Activated CD4-positive, alpha-beta T cell treated with anti-CD3 and anti-CD28 coated beads for 48 hours (primary cell): ENCODE measurements at regions not wholly inside any gene's neighbourhood (a gene's known extent, or its start where the extent isn't known, plus 50 kb on each side); places are given as distances from the start of the nearest gene placed in this dataset.

Experiments used
- DNase-seq: peaks from one replicate; pipeline ENCODE4 v3.0.0-alpha.2; 2020

DNA sequence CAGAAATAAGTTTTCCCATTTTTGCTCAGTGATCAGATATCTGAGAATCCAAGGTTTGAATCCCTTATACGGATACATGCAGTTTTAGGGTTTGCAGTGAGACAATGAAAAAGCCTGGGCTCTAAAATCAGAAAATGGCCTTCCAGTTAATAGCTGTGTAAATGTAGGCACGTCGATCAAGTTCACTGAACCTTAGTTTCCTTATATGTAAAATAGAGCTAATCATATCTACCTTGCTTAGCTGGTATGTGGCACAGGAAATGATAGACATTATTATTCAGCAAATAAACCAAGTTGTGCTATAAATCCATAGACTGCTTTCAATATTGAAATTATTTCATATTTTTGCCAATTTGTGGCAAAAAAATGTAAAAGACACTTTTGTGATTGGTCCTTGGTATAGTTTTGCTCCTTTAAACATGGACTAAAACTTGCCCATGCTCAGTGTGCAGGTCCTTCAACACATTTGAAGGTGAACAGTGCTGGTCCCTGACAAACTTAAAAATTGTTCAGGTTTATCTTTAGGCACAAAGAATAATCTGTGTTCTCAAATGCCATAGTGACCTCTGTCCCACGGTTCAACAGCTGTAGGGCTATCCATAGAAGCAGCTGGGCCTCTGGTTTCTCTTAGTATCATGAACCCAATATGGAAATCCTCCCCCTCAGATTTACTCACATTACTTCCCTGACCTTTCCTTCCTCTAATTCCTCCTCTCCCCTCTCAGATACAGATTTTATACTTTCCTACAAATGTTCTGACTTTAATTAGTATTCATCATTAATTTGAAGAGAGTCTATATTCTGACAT is 51.0 kb downstream of the CCDC54 start:
- DNase-seq: no peak

DNA sequence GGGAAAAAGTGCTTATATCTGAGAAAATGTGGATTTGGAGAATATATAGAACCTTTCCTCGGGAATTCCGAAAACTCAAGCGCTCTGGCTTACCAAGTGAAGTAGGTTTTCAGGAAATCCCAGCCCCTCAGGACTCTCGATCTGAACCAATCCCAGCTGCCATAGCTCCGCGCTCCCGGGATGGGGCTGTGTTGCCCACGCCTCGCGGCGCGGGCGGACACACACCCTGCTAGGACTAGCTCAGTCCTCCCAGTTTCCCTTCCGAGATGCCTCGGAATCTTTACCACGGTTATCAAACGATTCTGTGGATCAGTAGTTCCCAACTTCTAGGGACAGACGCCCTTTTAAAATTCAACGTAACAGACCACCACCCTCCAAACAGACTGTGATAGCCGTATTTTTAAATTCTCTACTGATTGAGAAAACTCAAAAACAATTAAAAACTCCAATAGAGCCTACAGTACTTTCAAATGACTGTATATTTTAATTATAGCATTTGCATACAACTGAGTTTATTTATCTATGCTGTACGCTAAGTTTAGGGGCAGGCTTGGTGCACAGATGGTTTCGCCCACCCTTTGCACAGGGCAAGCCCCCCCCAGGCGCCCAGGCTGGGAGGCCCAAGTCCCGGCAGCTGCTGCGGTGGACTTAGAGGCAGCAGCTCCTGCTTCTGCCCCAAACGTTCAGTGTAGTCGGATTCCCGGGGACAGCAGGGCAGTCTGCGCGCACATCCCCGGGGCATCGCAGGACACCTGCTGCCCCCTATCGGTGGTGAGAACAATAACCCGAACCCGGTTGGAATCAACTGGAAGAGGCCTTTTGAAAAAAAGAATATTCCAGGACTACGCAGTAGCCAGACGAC is 52.3 kb downstream of the CCDC54 start:
- peak; percentile 71 for DNase-seq

DNA sequence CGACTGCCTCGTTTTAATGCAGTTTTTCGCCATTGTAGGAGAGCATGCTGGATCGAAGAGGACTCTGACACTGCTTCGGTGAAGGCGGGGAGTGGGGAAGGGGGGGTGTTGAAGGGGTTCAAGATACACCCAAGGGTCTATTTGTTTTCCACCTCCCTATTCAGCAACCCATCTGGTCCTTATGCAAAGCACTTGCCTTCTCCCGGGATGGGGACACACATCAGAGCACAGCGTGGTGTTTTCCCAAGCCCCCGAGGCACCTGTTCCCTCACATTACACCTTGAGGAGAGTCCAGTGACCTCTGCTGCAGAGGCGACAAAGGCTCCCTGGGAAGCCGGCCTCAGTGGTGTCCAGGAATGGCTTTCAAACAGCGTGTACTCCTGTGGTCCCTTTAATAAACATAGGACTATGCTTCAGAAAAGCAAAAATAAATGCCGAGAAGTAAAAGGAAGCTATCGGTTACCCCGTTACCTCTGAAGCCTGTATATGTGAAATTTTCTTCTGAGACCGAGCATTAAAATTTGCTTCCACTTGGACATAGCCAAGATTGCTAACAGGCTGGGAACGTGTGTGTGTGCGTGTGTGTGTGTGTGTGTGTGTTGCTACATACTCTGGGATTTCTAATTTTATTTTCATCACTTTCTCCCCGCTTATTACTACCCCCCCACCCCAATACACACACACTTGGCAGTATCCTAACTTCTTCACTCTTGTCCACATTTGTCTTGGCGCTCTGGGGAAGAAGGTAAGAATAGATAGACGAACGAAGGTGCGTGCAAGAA is 53.2 kb downstream of the CCDC54 start:
- no peak for DNase-seq

DNA sequence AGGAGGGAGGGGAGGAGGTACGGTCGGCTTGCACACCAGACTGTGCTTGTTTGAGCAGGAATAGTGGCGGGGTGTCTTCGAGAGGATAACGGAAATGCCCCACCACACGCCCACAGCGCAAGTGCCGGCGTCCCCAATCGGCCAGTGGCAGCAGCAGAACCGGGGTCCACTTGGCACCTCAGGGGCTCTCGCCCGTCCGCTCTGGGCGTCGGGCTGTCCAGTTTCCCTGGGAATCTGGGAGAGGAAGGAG is 53.7 kb downstream of the CCDC54 start:
- DNase-seq: peak; percentile 44

DNA sequence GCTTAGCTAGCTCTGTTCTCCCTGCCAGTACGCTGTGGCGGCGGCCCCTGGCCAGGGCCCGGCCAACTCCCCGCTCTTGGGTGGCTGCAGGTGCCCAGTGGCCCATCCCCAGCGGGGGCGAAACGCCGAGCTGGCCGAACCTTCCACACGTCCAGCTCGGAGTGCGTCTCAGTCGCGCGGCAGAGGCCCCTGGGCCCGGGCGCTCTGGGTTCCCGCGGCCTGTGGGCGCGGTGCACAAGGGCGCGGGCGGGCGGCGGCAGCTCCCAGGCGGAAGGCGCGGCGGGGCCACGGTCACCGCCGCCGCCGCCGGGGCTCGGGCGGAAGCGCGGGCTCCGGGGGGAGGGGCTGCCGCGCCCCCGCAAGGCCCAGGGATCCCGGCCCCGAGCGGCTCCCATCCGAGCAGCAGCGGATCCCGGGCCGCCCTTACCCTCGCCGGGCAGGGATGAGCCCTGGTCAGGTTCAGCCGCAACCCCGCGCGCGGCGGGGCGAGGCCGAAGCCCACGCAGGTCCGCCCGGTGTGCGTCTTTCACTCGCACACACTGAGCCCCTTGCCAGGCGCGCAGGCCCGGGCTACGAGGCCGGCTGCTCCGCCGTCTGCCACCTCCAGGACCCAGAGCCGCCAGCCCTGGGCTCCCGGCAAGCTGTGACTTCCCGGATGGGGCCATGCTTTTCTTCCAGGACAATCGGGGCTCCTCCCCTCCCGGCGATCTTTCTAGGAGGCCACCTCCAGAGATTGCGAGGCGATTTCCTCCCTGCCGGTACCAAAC is 54.2 kb downstream of the CCDC54 start:
- DNase-seq: peak; percentile 66

DNA sequence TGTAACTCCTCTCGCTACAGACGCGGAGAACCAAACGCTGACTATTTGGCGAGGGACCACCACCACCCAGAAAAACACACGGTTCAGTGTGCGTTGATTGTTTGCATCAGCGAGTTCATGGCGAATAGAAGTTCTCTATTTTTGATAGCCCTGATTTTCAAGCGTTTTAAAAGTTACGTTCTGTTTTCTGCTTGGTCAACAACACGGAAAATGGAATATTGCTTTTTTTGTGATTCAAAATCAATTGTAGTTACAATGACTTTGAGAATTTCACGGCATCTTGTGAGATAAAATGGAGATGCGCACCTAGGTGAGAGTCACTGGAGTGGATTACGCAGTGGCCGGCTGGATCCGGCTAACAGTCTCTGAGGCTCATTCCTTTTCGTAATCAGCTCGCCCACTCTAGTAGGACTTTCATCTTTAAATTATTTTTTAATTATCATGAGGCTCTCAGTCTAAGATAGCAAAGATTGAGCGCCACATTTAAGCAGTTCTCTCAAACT is 54.8 kb downstream of the CCDC54 start:
- no peak for DNase-seq

DNA sequence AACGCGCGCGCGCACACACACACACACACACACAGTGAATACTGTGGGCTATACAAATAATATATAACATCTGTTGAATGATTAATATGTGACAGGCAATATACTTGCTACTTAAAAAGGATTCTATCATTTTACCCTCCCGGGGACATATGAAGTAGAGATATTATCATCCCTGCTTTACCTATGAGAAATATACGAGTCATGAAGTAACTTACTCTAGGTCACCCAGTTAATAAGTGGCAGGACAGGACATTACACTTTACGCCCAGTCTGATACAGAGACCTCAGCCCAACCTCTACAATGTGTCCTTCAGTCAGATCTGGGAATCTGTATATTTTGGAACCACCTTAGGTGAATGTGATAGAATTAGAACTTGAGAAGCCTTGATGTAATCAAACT is 55.4 kb downstream of the CCDC54 start:
- DNase-seq: no peak

DNA sequence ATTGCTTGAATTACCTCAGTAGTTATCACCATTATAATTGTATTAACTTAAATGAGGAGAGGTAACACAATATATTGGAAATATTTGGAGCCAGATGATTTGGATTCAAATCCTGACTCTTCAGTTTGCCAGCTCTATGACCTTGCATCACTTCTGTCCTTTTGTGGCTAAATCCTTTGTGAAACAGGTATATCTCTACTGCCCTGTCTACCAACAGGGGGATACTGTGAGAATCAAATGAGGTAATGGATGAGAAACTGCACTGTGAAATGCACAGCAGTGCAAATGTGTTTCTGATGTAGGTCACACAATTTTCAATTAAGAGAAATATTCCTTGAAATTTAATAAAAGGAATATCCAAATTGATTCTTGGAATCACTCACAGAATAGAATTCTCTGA is 58.8 kb downstream of the CCDC54 start:
- no peak for DNase-seq

DNA sequence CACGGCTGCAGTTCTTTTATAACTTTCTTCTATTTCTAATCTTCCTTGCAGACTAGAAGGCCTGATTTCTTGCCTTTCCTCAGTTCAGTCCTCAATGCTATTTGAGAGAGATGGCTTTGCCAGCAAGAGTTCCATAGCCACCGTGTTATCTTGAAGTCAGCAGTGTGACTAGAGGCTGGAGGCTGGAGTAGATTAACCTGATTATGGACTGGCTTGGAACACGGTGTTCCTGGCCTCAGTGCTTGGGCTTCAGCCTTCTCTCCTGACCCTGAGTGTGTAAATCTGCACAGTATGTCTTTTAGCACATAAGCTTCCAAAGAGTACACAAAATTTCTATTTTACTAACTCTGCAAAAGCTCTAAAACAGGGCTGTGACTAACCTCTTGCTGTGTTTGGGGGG is 61.4 kb downstream of the CCDC54 start:
- no peak for DNase-seq

DNA sequence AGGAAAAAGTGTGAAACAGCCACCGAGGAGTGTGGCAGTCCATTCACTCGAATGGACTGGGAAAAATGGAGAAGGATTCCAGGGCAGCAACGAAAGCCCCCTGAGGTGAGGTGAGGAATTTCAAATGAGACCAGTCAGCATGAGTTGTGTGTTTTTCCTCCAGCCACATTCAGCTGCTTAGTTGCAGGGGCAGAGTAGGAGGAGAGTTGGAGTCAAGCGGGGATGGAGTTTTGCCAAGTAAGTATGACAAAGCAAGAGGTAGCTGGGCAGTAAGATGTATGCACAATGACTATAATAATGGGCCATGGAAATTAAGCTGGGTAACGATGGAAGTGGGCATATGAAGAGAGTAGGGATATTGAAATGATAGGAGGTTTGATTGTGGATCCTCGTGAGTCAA is 64.4 kb downstream of the CCDC54 start:
- no peak for DNase-seq

DNA sequence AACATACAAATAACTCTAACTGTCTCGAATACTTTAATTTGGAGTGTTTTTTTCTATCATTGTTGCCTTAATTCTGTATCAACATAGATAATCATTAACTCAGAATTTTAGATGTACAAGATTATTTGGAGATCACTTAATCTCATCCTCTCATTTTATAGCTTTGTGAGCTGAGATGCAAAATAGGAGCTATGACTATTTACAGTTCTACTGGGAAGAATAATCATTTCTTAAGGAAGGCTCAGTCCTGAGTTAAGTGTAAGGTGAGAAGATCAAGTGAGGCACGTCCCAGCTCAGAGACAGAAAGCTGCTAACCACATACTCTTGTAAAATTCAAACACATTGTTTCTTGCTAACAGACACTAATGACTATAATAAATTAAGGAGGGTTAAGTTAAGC is 66.2 kb downstream of the CCDC54 start:
- no peak for DNase-seq

DNA sequence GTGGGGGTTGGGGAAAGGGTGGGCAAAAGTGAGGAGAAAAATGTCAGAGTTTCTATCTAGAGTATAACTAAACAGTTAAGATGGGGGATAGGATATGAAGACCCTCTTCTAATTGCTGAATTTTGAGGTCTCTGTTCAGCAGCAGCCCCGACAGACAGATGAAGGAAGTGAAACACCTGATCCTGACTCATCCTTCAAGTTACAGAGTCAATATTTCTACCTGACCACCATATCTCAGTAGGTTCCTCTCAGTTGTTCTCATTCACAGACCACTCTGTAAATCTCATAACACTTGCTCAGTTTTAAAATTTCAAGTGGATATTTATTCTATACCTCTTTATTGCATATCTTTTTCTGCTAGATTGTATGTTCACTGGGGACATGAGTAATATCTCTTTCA is 69.5 kb downstream of the CCDC54 start:
- no peak for DNase-seq

DNA sequence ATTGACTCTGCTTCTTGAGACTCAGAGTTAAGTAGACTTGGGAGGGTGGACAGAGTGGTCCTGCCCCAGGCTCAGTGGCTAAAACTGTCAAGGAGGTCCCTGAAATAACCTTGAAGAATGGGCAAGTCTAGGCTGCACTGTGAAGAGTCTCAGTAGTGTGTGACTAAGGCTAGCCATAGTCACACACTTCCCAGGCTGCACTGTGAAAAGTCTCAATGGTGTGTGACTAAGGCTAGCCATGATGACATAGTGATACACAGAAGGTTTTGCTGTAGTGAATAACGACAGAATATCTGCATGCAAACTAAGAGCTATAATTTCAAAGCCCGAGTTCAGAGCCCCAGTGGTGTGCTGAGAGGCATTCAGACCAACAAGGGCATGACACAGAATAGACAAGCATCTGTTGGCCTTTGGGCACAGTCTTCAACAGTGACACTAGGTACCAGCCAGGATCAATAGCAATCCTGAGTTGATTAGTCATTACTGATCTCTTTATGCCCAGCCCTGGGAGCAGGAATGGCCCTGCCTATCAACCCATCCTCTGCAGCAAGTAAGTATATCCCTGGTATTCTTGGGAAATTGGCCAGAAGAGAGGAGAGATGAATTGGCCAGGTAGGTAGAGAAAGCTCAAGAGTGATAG is 72.4 kb upstream of the BBX start:
- peak; percentile 28 for DNase-seq

DNA sequence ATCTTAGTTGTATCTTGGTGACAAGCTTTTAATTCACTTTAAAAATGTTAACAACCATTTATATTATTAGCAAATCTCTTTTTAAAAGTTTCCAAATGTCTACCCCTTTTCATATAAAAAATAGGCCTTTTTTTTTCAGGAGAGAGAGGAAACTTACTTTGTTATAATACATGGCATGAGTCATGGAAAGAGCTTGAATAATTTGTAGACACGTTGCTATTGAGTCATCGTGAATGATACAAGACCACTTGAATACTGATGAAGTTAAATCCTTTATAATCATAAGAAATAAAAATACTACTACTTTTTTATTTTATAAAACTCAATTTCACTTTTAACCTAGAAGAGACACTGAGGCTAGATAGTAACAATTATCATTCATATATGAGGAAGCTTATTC is 70.3 kb upstream of the BBX start:
- DNase-seq: no peak

DNA sequence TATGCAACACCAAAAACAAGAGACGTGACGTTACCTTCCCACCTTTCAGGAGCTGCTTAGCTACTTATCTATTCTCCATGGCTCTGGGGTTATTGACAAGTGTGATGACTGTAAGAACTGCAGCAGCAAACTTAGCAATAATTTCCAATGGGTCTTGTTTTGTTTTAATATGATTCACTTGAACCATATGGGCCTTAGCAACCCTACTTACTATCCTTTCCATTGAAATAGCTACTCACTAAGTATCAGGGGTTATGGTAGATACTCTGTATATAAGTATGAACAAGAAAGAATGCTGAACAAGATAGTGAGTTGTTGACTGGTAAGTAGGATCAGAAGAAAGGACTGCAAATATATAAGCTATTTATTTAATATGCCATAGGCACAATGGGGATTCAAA is 69.3 kb upstream of the BBX start:
- no peak for DNase-seq

DNA sequence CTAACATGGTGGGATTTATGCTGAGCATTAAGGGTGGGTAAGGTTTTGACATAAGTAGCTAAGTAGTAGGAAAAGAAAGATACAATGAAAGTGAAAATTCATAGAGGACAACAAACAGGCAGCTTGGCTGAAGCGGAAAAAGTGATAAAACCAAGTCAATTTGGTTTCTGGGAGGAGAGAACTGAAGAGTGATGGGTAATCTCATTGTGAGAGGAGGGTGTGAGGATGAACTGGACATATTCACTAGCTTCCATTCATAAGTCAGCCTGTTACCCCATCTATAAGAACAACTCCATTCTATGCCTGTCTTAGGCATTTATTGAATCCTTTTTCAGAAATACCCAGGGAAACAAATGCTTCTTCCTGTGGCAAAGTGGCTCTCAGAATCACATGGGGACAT is 67.1 kb upstream of the BBX start:
- no peak for DNase-seq

DNA sequence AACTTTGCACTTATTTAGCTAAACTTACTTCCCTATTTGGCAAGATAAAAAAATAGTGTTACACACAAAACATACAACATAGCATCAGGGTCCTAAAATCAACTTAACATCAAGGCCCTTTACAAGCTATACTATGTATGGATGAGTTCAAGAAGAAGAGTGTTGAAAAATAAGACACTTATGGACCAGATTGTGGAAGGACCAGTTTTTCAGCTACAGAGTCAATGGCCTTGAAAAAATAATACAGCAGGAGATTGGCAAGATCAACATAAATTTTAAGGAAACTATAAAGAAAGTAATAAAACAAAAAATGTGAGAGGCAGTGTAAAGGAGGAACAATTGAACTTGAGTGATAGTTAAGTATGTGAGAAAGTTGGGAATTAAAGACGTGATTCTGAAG is 66.3 kb upstream of the BBX start:
- DNase-seq: no peak

DNA sequence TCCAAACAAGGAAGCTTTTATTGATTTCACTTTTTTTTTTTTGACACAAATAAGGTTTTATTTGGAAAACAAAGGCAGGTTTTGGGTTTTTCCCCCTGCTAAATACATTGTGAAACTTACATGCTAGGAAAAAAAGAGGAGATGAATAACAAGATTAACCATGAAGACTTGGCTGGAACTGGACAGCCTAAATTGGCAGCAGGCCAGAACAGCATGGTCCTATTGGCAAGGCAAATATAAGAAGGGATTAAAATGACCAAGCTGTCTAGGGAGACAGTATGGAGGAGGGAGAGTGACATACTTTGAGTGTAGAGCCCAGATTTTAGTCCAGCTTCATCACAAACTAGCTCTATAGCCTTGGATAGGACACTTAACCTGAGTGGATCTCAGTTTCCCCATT is 63.9 kb upstream of the BBX start:
- DNase-seq: no peak

DNA sequence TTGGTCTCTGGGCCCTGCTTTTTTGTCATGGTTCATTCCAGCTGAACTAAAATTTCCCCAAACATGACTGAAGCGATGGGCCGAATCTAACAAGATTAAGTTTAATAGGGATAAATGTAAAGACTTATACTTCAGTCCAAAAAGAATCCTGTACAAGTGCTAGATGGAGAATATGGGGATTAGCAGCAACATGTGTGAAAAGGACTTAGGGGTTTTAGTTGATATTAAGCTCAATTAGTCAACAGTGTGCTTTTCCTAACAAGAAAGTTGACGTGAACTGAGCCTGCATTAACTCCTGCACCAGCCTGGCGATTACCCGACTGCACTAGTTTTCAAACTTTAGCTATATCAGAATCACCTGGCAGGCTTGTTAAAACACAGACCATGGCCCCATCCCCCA is 61.0 kb upstream of the BBX start:
- no peak for DNase-seq

DNA sequence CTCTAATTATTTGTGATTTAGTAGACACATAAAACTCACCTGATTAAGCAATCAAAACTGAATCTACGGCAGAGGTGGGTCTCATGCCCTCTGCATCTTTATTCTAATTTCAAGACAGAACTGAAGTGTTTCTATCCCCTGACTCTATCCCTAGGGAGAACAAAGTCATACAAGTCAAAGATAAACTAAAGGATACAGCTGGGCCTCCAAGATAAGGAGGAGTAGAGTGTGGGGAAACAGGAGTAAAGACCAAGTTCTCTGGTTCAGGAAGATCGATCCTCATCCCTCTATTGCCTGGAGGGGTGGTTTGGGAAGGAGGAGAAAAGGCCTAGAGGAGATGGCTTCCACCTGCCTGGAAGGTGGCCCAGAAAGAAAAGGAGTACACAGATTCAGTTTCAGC is 58.7 kb upstream of the BBX start:
- no peak for DNase-seq

DNA sequence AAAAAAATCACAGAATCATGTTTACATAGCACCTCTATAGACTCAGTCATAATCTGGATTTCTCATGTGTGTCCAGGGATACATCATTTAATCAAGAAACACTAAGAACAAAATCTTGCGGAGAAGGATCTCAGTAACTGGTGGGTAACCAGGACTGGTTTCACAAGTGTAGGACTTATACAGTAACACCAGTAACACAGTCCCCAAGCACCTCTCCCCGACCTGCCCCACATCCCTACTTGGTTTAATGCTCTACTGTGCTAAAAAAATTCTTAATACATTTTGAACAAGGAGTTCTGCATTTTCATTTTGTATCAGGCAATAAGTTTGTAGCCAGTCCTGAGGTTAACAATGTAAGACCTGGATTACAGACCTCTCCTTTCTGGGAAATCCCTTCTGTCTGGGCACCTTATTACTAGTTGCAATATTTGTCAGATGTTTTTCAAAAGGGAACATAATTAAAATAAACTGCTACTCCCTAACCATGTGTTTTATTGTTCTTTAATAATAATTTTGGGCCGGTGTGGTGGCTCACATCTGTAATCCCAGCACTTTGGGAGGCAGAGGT is 57.6 kb upstream of the BBX start:
- no peak for DNase-seq

DNA sequence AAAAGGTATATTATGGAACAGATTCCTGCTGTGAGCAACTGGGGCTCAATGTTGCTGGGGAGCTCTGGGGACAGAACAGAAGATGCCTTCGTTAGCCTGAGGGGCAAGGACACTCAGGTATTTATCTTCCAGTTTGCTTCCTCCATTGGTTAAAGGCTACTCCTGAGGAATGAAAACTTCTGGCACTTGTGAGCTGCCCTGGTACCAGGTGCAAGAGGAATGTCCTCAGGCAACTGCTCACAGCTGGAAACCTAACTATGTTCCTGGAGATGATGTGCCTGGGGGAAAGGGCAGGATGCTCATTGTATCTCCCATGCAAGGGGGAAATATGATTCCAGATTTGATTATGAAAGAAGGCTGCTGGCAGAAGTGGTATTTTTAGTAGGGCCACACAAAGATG is 54.0 kb upstream of the BBX start:
- no peak for DNase-seq
